Astrocyte (in vitro differentiated cells and primary cell): ENCODE measurements at regions not wholly inside any gene's neighbourhood (a gene's known extent, or its start where the extent isn't known, plus 50 kb on each side); places are given as distances from the start of the nearest gene placed in this dataset.

ENCODE experiments used
- DNase-seq: peaks from one replicate; pipeline ENCODE4 v3.0.0-alpha.2; 2010; ENCODE audit warnings: low read depth
- FAIRE-seq: peaks from 2 replicates; lab custom pipeline; 2011; peaks lifted over from hg19 to GRCh38; lab: Jason Lieb, UNC
- H2AFZ ChIP-seq: 2 replicates; pipeline ENCODE4 v1.6.0; 2012; ENCODE audit warnings: low read depth, low read length, inconsistent platforms
- H3K27ac ChIP-seq: 2 replicates; pipeline ENCODE4 v1.5.1; 2011; ENCODE audit warnings: low read depth, low read length, inconsistent platforms
- H3K27me3 ChIP-seq: 2 replicates; pipeline ENCODE4 v1.6.0; 2011; ENCODE audit warnings: low read length, inconsistent platforms; ENCODE audit not compliant: insufficient read depth
- H3K36me3 ChIP-seq: 2 replicates; pipeline ENCODE4 v1.5.1; 2011; ENCODE audit warnings: low read length, inconsistent platforms; ENCODE audit not compliant: insufficient read depth
- H3K4me1 ChIP-seq: 2 replicates; pipeline ENCODE4 v1.5.1; 2011; ENCODE audit warnings: low read length, inconsistent platforms; ENCODE audit not compliant: insufficient read depth
- H3K4me2 ChIP-seq: 2 replicates; pipeline ENCODE4 v1.6.0; 2012; ENCODE audit warnings: low read length, inconsistent platforms
- H3K4me3 ChIP-seq: 2 replicates; pipeline ENCODE4 v1.5.1; 2011; ENCODE audit warnings: low read depth, mild to moderate bottlenecking, low read length, inconsistent platforms; ENCODE audit not compliant: insufficient read depth
- H3K79me2 ChIP-seq: 2 replicates; pipeline ENCODE4 v1.6.0; 2012; ENCODE audit warnings: mild to moderate bottlenecking, low read length, inconsistent platforms; ENCODE audit not compliant: insufficient read depth
- H3K9ac ChIP-seq: 2 replicates; pipeline ENCODE4 v1.6.0; 2012; ENCODE audit warnings: mild to moderate bottlenecking, low read length, inconsistent platforms
- H3K9me3 ChIP-seq: 2 replicates; pipeline ENCODE4 v1.5.1; 2012; ENCODE audit warnings: low read depth, mild to moderate bottlenecking, low read length, inconsistent platforms; ENCODE audit not compliant: insufficient read depth
- H4K20me1 ChIP-seq: 2 replicates; pipeline ENCODE4 v1.6.0; 2012; ENCODE audit warnings: low read length, inconsistent platforms; ENCODE audit not compliant: insufficient read depth
- H3K27ac Mint-ChIP-seq: one replicate; pipeline ENCODE4 v1.8.0; 2021; ENCODE audit warnings: mild to moderate bottlenecking, mixed read lengths; ENCODE audit not compliant: unreplicated experiment
- H3K27me3 Mint-ChIP-seq: one replicate; pipeline ENCODE4 v1.8.0; 2021; ENCODE audit warnings: low read depth, mixed read lengths; ENCODE audit not compliant: unreplicated experiment
- H3K36me3 Mint-ChIP-seq: one replicate; pipeline ENCODE4 v1.8.0; 2021; ENCODE audit warnings: low read depth, mixed read lengths; ENCODE audit not compliant: unreplicated experiment
- H3K4me1 Mint-ChIP-seq: one replicate; pipeline ENCODE4 v1.8.0; 2021; ENCODE audit warnings: low read depth, mixed read lengths; ENCODE audit not compliant: unreplicated experiment
- H3K4me3 Mint-ChIP-seq: one replicate; pipeline ENCODE4 v1.8.0; 2021; ENCODE audit warnings: mild to moderate bottlenecking, moderate library complexity, mixed read lengths; ENCODE audit not compliant: unreplicated experiment
- H3K9me3 Mint-ChIP-seq: one replicate; pipeline ENCODE4 v1.8.0; 2021; ENCODE audit warnings: mild to moderate bottlenecking, mixed read lengths; ENCODE audit not compliant: unreplicated experiment
- EZH2 ChIP-seq: IDR thresholded peaks from 2 replicates; pipeline ENCODE4 v1.6.1; 2012; ENCODE audit warnings: mild to moderate bottlenecking, low read length, inconsistent platforms; ENCODE audit not compliant: insufficient read depth
- TF ChIP-seq, protein P1 (sequence below): IDR thresholded peaks from 2 replicates; pipeline ENCODE4 v1.5.1; 2011; ENCODE audit warnings: low read depth, mild to moderate bottlenecking, inconsistent platforms, low read length, moderate library complexity; ENCODE audit not compliant: insufficient read depth

- TF ChIP-seq, protein P1, sequence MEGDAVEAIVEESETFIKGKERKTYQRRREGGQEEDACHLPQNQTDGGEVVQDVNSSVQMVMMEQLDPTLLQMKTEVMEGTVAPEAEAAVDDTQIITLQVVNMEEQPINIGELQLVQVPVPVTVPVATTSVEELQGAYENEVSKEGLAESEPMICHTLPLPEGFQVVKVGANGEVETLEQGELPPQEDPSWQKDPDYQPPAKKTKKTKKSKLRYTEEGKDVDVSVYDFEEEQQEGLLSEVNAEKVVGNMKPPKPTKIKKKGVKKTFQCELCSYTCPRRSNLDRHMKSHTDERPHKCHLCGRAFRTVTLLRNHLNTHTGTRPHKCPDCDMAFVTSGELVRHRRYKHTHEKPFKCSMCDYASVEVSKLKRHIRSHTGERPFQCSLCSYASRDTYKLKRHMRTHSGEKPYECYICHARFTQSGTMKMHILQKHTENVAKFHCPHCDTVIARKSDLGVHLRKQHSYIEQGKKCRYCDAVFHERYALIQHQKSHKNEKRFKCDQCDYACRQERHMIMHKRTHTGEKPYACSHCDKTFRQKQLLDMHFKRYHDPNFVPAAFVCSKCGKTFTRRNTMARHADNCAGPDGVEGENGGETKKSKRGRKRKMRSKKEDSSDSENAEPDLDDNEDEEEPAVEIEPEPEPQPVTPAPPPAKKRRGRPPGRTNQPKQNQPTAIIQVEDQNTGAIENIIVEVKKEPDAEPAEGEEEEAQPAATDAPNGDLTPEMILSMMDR: no peak
- TF ChIP-seq EZH2: no peak
- Histone ChIP-seq H3K9ac (no peak overlapping the region), H4K20me1 (no peaks in the 10 kb centered on the region), H3K4me3 (no peak overlapping the region), H2AFZ (no peak overlapping the region), H3K36me3 (no peaks in the 10 kb centered on the region), H3K79me2 (no peaks in the 10 kb centered on the region), H3K9me3 (no peaks in the 10 kb centered on the region), H3K27ac (no peak overlapping the region), H3K27me3 (peaks cover 36% of the 10 kb centered on the region), H3K4me1 (no peaks in the 10 kb centered on the region), H3K4me2 (no peak overlapping the region)
- Mint-ChIP-seq H3K27ac (peak overlapping the region; percentile 44), H3K4me1 (no peaks in the 10 kb centered on the region), H3K9me3 (no peaks in the 10 kb centered on the region), H3K27me3 (peaks cover 67% of the 10 kb centered on the region), H3K36me3 (no peaks in the 10 kb centered on the region), H3K4me3 (no peak overlapping the region)
- DNase-seq (no peak), FAIRE-seq (no peak)
Measured at GRCh38 chr5:135173662-135174290, 139.7 kb upstream of the PITX1 start.

DNA sequence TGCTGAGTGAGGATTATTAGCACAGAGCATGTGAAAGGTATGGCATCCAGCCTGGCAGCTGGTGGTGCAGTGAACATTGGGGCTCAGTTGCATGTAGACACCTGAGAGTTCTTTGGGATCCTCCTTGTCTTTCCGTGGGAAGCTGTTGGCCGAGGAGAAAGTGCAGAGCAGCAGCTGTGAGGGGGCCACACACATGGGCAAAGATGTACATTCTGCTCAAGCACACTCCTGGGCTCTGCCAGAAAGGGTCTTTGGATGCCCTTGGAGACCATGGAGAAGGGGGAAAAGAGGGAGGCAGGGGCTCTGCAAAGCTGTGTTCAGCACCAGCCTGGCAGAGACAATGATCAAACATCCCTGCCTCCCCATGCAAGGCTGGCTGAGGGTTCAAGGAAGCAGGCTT, 138.7 kb upstream of the PITX1 start:
- H3K4me3 ChIP-seq: no peak overlapping the region
- H3K4me3 Mint-ChIP-seq: no peak overlapping the region
- H2AFZ ChIP-seq: no peak overlapping the region
- DNase-seq (no peak), FAIRE-seq (no peak)
- no peaks in the 10 kb centered on the region for H3K36me3 Mint-ChIP-seq
- no peak overlapping the region for H3K9ac ChIP-seq
- H3K27ac ChIP-seq: no peak overlapping the region
- H4K20me1 ChIP-seq: no peaks in the 10 kb centered on the region
- peaks cover 69% of the 10 kb centered on the region for H3K27me3 Mint-ChIP-seq
- no peaks in the 10 kb centered on the region for H3K4me1 ChIP-seq
- H3K79me2 ChIP-seq: no peaks in the 10 kb centered on the region
- H3K27ac Mint-ChIP-seq: no peak overlapping the region
- H3K36me3 ChIP-seq: no peaks in the 10 kb centered on the region
- TF ChIP-seq, protein P1: no peak
- no peak for TF ChIP-seq EZH2
- H3K4me1 Mint-ChIP-seq: no peaks in the 10 kb centered on the region
- H3K4me2 ChIP-seq: no peak overlapping the region
- H3K27me3 ChIP-seq: peaks cover 46% of the 10 kb centered on the region
- no peaks in the 10 kb centered on the region for H3K9me3 ChIP-seq
- H3K9me3 Mint-ChIP-seq: no peaks in the 10 kb centered on the region

GRCh38 chr5:135171336-135171735, 137.3 kb upstream of the PITX1 start:
- no peak for FAIRE-seq
- H3K4me3 Mint-ChIP-seq: no peak overlapping the region
- H3K4me3 ChIP-seq: no peak overlapping the region

More at GRCh38 chr5:135171336-135171735, 137.3 kb upstream of the PITX1 start:
- Histone ChIP-seq H2AFZ (no peak overlapping the region), H3K27ac (no peak overlapping the region), H3K36me3 (no peaks in the 10 kb centered on the region), H4K20me1 (no peaks in the 10 kb centered on the region), H3K9me3 (no peaks in the 10 kb centered on the region), H3K9ac (no peak overlapping the region), H3K4me2 (no peak overlapping the region), H3K4me1 (no peaks in the 10 kb centered on the region), H3K27me3 (peaks cover 56% of the 10 kb centered on the region), H3K79me2 (no peaks in the 10 kb centered on the region)
- Mint-ChIP-seq H3K4me1 (no peaks in the 10 kb centered on the region), H3K36me3 (no peaks in the 10 kb centered on the region), H3K27me3 (peaks cover 70% of the 10 kb centered on the region), H3K9me3 (no peaks in the 10 kb centered on the region), H3K27ac (no peak overlapping the region)
- DNase-seq: no peak
- no peak for TF ChIP-seq EZH2
- TF ChIP-seq, protein P1: no peak
